Ishikawa (cell line): ENCODE measurements at regions not wholly inside any gene's neighbourhood (a gene's known extent, or its start where the extent isn't known, plus 50 kb on each side); places are given as distances from the start of the nearest gene placed in this dataset.

Experiments
- FOXM1 ChIP-seq: IDR thresholded peaks from 2 replicates; pipeline ENCODE4 v1.6.1; 2012; ENCODE audit warnings: low read depth, borderline replicate concordance
- MAX ChIP-seq: IDR thresholded peaks from 2 replicates; pipeline ENCODE4 v1.6.1; 2012
- RAD21 ChIP-seq: IDR thresholded peaks from 2 replicates; pipeline ENCODE4 v1.6.1; 2012; ENCODE audit warnings: low read depth
- TAF1 ChIP-seq: IDR thresholded peaks from 2 replicates; pipeline ENCODE4 v1.6.1; 2012; ENCODE audit warnings: low read depth, mild to moderate bottlenecking
- TCF12 ChIP-seq: IDR thresholded peaks from 2 replicates; pipeline ENCODE4 v1.6.1; 2012; ENCODE audit warnings: low read depth

GRCh38 chr13:53411463-53411862, 382.9 kb downstream of the OLFM4 start:
- TF ChIP-seq TCF12 (no peak), MAX (no peak), RAD21 (no peak), TAF1 (no peak), FOXM1 (no peak)
